GM12872 (cell line): ENCODE measurements at regions not wholly inside any gene's neighbourhood (a gene's known extent, or its start where the extent isn't known, plus 50 kb on each side); places are given as distances from the start of the nearest gene placed in this dataset.

ENCODE experiments used
- TF ChIP-seq, protein P1 (sequence below): IDR thresholded peaks from 3 replicates; pipeline ENCODE4 v1.5.1; 2011; ENCODE audit warnings: low read depth, mild to moderate bottlenecking, low read length, moderate library complexity; ENCODE audit not compliant: insufficient read depth

DNA sequence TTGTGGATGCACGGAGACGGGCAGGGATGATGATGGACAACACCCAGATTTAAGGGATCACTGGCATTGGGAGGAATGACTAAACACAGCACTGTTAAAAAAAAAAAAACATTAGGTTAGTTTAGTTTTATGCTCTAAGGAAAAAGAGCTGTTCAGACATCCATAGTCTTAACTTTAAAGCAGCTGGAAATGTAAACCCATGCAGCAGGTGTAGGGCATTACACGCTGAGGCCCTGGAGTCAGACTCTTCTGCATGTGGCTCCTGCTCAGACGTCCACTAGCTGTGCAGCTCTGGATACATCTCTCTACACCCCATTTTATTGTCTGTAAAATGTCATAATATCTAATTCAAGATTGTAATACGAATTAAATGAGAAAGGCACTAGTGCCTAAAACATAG is 191.8 kb upstream of the RASGRP1 start:
- TF ChIP-seq, protein P1, sequence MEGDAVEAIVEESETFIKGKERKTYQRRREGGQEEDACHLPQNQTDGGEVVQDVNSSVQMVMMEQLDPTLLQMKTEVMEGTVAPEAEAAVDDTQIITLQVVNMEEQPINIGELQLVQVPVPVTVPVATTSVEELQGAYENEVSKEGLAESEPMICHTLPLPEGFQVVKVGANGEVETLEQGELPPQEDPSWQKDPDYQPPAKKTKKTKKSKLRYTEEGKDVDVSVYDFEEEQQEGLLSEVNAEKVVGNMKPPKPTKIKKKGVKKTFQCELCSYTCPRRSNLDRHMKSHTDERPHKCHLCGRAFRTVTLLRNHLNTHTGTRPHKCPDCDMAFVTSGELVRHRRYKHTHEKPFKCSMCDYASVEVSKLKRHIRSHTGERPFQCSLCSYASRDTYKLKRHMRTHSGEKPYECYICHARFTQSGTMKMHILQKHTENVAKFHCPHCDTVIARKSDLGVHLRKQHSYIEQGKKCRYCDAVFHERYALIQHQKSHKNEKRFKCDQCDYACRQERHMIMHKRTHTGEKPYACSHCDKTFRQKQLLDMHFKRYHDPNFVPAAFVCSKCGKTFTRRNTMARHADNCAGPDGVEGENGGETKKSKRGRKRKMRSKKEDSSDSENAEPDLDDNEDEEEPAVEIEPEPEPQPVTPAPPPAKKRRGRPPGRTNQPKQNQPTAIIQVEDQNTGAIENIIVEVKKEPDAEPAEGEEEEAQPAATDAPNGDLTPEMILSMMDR: no peak

DNA sequence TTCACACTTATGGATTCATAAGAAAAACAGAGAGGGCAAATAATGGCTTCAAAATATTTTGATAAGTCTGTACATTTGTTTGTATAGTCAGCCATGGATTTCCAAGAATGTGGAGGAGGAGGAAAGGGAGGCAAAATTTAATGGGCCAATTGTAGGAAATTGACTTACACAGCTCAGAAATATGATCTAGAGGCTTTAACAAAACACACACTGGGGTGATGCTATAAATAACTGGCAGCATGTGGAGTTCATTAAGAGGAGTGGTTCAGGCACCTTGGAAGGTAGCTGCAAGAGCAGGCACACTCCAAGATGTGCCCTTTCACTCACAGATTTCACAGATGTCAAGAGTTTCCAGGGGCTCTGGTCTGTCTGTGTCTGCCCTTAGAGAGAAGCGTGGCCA is 193.4 kb upstream of the RASGRP1 start:
- TF ChIP-seq, protein P1: no peak

DNA sequence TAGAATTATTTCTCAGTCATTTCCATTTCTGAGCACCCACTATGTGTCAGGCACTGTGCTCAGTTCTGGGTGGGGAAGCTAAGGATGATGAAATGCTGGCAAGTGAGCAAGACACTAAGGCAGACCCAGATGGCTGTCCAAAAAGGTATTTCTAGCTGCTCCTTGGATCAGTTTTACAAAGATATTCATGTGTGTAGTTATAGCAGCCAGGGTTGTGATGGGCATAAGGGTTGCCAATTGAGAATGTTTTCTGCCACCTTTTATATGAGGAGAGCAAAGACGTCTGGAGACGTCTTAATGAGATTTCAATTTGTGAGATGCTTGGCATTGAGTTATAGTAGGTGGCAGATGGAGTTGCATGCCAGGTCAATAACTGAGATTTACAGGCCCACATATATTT is 197.1 kb upstream of the RASGRP1 start:
- TF ChIP-seq, protein P1: no peak

DNA sequence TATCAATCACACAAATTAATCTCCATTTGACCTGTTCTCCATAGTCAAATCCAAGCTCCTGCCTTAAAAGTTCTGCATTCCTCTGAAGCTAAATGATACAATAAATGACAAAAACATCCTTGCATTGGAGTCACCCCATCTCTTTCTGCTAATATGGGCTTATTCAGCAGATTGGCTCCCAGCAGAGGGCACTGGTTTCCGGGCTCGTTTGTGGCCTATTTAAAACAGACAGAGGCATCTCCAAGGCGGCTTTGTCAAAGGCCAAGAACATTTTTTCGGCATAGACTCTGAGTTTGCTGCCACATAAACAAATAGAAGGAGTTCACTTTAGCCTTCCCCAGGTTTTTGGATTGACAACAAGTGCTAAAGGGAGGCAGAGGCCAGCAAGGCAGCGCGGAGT is 204.4 kb upstream of the RASGRP1 start:
- TF ChIP-seq, protein P1: no peak; the same call in 2 of the 3 replicates

- TF ChIP-seq, protein P1: no peak
These were observed 204.9 kb upstream of the RASGRP1 start for GRCh38 chr15:38769492-38769891.

GRCh38 chr15:38781196-38781595 is 216.6 kb upstream of the RASGRP1 start:
- TF ChIP-seq, protein P1: no peak

- TF ChIP-seq, protein P1: no peak
These were observed 217.5 kb upstream of the RASGRP1 start for GRCh38 chr15:38782156-38782555.

GRCh38 chr15:38788918-38789317 is 224.3 kb upstream of the RASGRP1 start:
- TF ChIP-seq, protein P1: no peak
